ENCODE measurements at regions not wholly inside any gene's neighbourhood (a gene's known extent, or its start where the extent isn't known, plus 50 kb on each side); places are given as distances from the start of the nearest gene placed in this dataset.
"Not testable (repeated sequence)": the region's sequence is repeated elsewhere in the genome, so short reads cannot be mapped to it uniquely, and the experiment has no call there.

GRCh38 chr5:54383941-54384340, 71.6 kb upstream of the HSPB3 start:
- H4K91ac ChIP-seq (ENCODE audit: low read depth, low read length, poor library complexity): no peak overlapping the region
- H2AFZ ChIP-seq (ENCODE audit: low read length): no peak overlapping the region
- no peak overlapping the region for H3K4me2 ChIP-seq (ENCODE audit: insufficient read depth, low read length, poor library complexity, severe bottlenecking)
- H2AK5ac ChIP-seq (ENCODE audit: low read depth, low read length): no peak overlapping the region
- peaks cover 0 to 3% of the 10 kb centered on the region in 2 donors for H3K36me3 ChIP-seq (replicated peaks in 1 of 2; ENCODE audit: control insufficient read depth in 2 of 2, insufficient read depth in 2 of 2, low read length in 2 of 2)
- peaks cover 0 to 3% of the 10 kb centered on the region in 2 donors for H3K9me3 ChIP-seq (replicated peaks in 1 of 2; ENCODE audit: control insufficient read depth in 2 of 2, insufficient read depth in 1 of 2, low read depth in 1 of 2, low read length in 2 of 2)
- no peak overlapping the region for H4K8ac ChIP-seq (ENCODE audit: low read depth, low read length)
- H3K4me1 ChIP-seq (ENCODE audit: control insufficient read depth in 2 of 2, insufficient read depth in 1 of 2, low read depth in 1 of 2, low read length in 2 of 2): peaks cover 0 to 5% of the 10 kb centered on the region in 2 donors
- H2BK12ac ChIP-seq (ENCODE audit: low read length): no peak overlapping the region
- H2BK15ac ChIP-seq (ENCODE audit: low read length): no peak overlapping the region
- WGBS, 2 donors (ENCODE audit: extremely low coverage in 2 of 2, insufficient read length in 2 of 2, insufficient replicate concordance in 1 of 2): no CpG with 5 or more reads among the region's 2 CpGs
- H3K18ac ChIP-seq (ENCODE audit: low read length): no peak overlapping the region
- H3K23ac ChIP-seq (ENCODE audit: low read depth, low read length, poor library complexity): no peak overlapping the region
- H3K27ac ChIP-seq (replicated peaks; ENCODE audit: low read length): no peak overlapping the region
- no peak overlapping the region for H3K14ac ChIP-seq (ENCODE audit: low read length)
- H3K27me3 ChIP-seq (ENCODE audit: control insufficient read depth in 3 of 3, insufficient read depth in 3 of 3, low read depth in 1 of 3, low read length in 3 of 3): no peaks in the 10 kb centered on the region
- H2BK5ac ChIP-seq (ENCODE audit: low read length): no peak overlapping the region
- no peak for DNase-seq (ENCODE audit: low spot score)
- H3K79me1 ChIP-seq (ENCODE audit: low read depth, low read length): no peaks in the 10 kb centered on the region
- no peak overlapping the region for H2BK120ac ChIP-seq (ENCODE audit: low read depth, low read length)
- no peak overlapping the region for H3K9ac ChIP-seq (ENCODE audit: low read depth, low read length, poor library complexity)
- H3K4me3 ChIP-seq (ENCODE audit: low read length in 2 of 2): no peak overlapping the region
- H3K4ac ChIP-seq (ENCODE audit: low read length): no peak overlapping the region

GRCh38 chr5:54383225-54383901, 72.1 kb upstream of the HSPB3 start:
- Histone ChIP-seq H3K9me3 (replicated peaks in 1 of 2; ENCODE audit: control insufficient read depth in 2 of 2, insufficient read depth in 1 of 2, low read depth in 1 of 2, low read length in 2 of 2) (peaks cover 0 to 3% of the 10 kb centered on the region in 2 donors), H4K91ac (ENCODE audit: low read depth, low read length, poor library complexity) (no peak overlapping the region), H3K4me1 (ENCODE audit: control insufficient read depth in 2 of 2, insufficient read depth in 1 of 2, low read depth in 1 of 2, low read length in 2 of 2) (peaks cover 0 to 5% of the 10 kb centered on the region in 2 donors), H3K79me1 (ENCODE audit: low read depth, low read length) (no peaks in the 10 kb centered on the region), H2BK12ac (ENCODE audit: low read length) (no peak overlapping the region), H3K4ac (ENCODE audit: low read length) (no peak overlapping the region), H3K27me3 (ENCODE audit: control insufficient read depth in 3 of 3, insufficient read depth in 3 of 3, low read depth in 1 of 3, low read length in 3 of 3) (no peaks in the 10 kb centered on the region), H3K36me3 (replicated peaks in 1 of 2; ENCODE audit: control insufficient read depth in 2 of 2, insufficient read depth in 2 of 2, low read length in 2 of 2) (peaks cover 0 to 3% of the 10 kb centered on the region in 2 donors), H3K9ac (ENCODE audit: low read depth, low read length, poor library complexity) (no peak overlapping the region), H3K14ac (ENCODE audit: low read length) (no peak overlapping the region), H3K27ac (replicated peaks; ENCODE audit: low read length) (no peak overlapping the region), H2AK5ac (ENCODE audit: low read depth, low read length) (no peak overlapping the region), H4K8ac (ENCODE audit: low read depth, low read length) (no peak overlapping the region), H3K23ac (ENCODE audit: low read depth, low read length, poor library complexity) (no peak overlapping the region), H3K18ac (ENCODE audit: low read length) (no peak overlapping the region), H2BK5ac (ENCODE audit: low read length) (no peak overlapping the region), H2BK15ac (ENCODE audit: low read length) (no peak overlapping the region), H3K4me2 (ENCODE audit: insufficient read depth, low read length, poor library complexity, severe bottlenecking) (no peak overlapping the region), H3K4me3 (ENCODE audit: low read length in 2 of 2) (no peak overlapping the region), H2AFZ (ENCODE audit: low read length) (no peak overlapping the region), H2BK120ac (ENCODE audit: low read depth, low read length) (no peak overlapping the region)
- WGBS, 2 donors (ENCODE audit: extremely low coverage in 2 of 2, insufficient read length in 2 of 2, insufficient replicate concordance in 1 of 2): no CpG with 5 or more reads among the region's 3 CpGs
- no peak for DNase-seq (ENCODE audit: low spot score)

GRCh38 chr5:54381319-54381718, 70.9 kb upstream of the ARL15 start:
- not testable (repeated sequence) for H3K14ac ChIP-seq (ENCODE audit: low read length); DNase-seq (ENCODE audit: low spot score); H3K4me3 ChIP-seq (ENCODE audit: low read length in 2 of 2); H3K79me1 ChIP-seq (ENCODE audit: low read depth, low read length); H3K9ac ChIP-seq (ENCODE audit: low read depth, low read length, poor library complexity); H3K27ac ChIP-seq (replicated peaks; ENCODE audit: low read length); H2BK120ac ChIP-seq (ENCODE audit: low read depth, low read length); H4K91ac ChIP-seq (ENCODE audit: low read depth, low read length, poor library complexity); H2BK12ac ChIP-seq (ENCODE audit: low read length); H3K4ac ChIP-seq (ENCODE audit: low read length); H3K23ac ChIP-seq (ENCODE audit: low read depth, low read length, poor library complexity); H3K18ac ChIP-seq (ENCODE audit: low read length); H3K4me2 ChIP-seq (ENCODE audit: insufficient read depth, low read length, poor library complexity, severe bottlenecking); H3K4me1 ChIP-seq (ENCODE audit: control insufficient read depth in 2 of 2, insufficient read depth in 1 of 2, low read depth in 1 of 2, low read length in 2 of 2); H2BK5ac ChIP-seq (ENCODE audit: low read length); H2AFZ ChIP-seq (ENCODE audit: low read length); H2BK15ac ChIP-seq (ENCODE audit: low read length); H3K9me3 ChIP-seq (replicated peaks in 1 of 2; ENCODE audit: control insufficient read depth in 2 of 2, insufficient read depth in 1 of 2, low read depth in 1 of 2, low read length in 2 of 2); H4K8ac ChIP-seq (ENCODE audit: low read depth, low read length); H3K27me3 ChIP-seq (ENCODE audit: control insufficient read depth in 3 of 3, insufficient read depth in 3 of 3, low read depth in 1 of 3, low read length in 3 of 3); H3K36me3 ChIP-seq (replicated peaks in 1 of 2; ENCODE audit: control insufficient read depth in 2 of 2, insufficient read depth in 2 of 2, low read length in 2 of 2); H2AK5ac ChIP-seq (ENCODE audit: low read depth, low read length)
- no CpG with 5 or more reads among the region's 31 CpGs for WGBS, 2 donors (ENCODE audit: extremely low coverage in 2 of 2, insufficient read length in 2 of 2, insufficient replicate concordance in 1 of 2)

- H3K4ac ChIP-seq (ENCODE audit: low read length): no peak overlapping the region
- H2BK15ac ChIP-seq (ENCODE audit: low read length): no peak overlapping the region
- no peak overlapping the region for H3K14ac ChIP-seq (ENCODE audit: low read length)
- no peak overlapping the region for H4K8ac ChIP-seq (ENCODE audit: low read depth, low read length)
- no peak overlapping the region for H3K27ac ChIP-seq (replicated peaks; ENCODE audit: low read length)
- H3K9ac ChIP-seq (ENCODE audit: low read depth, low read length, poor library complexity): no peak overlapping the region
- no peak overlapping the region for H2BK120ac ChIP-seq (ENCODE audit: low read depth, low read length)
- no peak overlapping the region for H3K4me3 ChIP-seq (ENCODE audit: low read length in 2 of 2)
- no peak overlapping the region for H2AFZ ChIP-seq (ENCODE audit: low read length)
- no peak overlapping the region for H3K4me2 ChIP-seq (ENCODE audit: insufficient read depth, low read length, poor library complexity, severe bottlenecking)
- H3K79me1 ChIP-seq (ENCODE audit: low read depth, low read length): no peaks in the 10 kb centered on the region
- H3K18ac ChIP-seq (ENCODE audit: low read length): no peak overlapping the region
- WGBS, 2 donors (ENCODE audit: extremely low coverage in 2 of 2, insufficient read length in 2 of 2, insufficient replicate concordance in 1 of 2): no CpG with 5 or more reads among the region's 2 CpGs
- no peak overlapping the region for H2BK12ac ChIP-seq (ENCODE audit: low read length)
- H3K36me3 ChIP-seq (replicated peaks in 1 of 2; ENCODE audit: control insufficient read depth in 2 of 2, insufficient read depth in 2 of 2, low read length in 2 of 2): peaks cover 0 to 3% of the 10 kb centered on the region in 2 donors
- no peak overlapping the region for H4K91ac ChIP-seq (ENCODE audit: low read depth, low read length, poor library complexity)
- H2AK5ac ChIP-seq (ENCODE audit: low read depth, low read length): no peak overlapping the region
- no peak overlapping the region for H2BK5ac ChIP-seq (ENCODE audit: low read length)
- H3K23ac ChIP-seq (ENCODE audit: low read depth, low read length, poor library complexity): no peak overlapping the region
- H3K4me1 ChIP-seq (ENCODE audit: control insufficient read depth in 2 of 2, insufficient read depth in 1 of 2, low read depth in 1 of 2, low read length in 2 of 2): no peaks in the 10 kb centered on the region
- DNase-seq (ENCODE audit: low spot score): no peak
- H3K27me3 ChIP-seq (ENCODE audit: control insufficient read depth in 3 of 3, insufficient read depth in 3 of 3, low read depth in 1 of 3, low read length in 3 of 3): no peaks in the 10 kb centered on the region
- H3K9me3 ChIP-seq (replicated peaks in 1 of 2; ENCODE audit: control insufficient read depth in 2 of 2, insufficient read depth in 1 of 2, low read depth in 1 of 2, low read length in 2 of 2): peaks cover 0 to 5% of the 10 kb centered on the region in 2 donors
Observed at GRCh38 chr5:54379590-54379989, 69.2 kb upstream of the ARL15 start.
